Loucy (cell line): ENCODE measurements at regions not wholly inside any gene's neighbourhood (a gene's known extent, or its start where the extent isn't known, plus 50 kb on each side); places are given as distances from the start of the nearest gene placed in this dataset.

Source experiments
- H2AFZ ChIP-seq: fragments of 200-600 bp; sonication (generic); 2 replicates; pipeline ENCODE4 v1.6.0; 2016; ENCODE audit warnings: antibody characterized with exemption, mild to moderate bottlenecking, low read length, moderate library complexity
- H3F3A ChIP-seq: fragments of 200-600 bp; 2 replicates; pipeline ENCODE4 v1.6.0; 2016; ENCODE audit warnings: antibody characterized with exemption, low read depth, mild to moderate bottlenecking
- H3K27me3 ChIP-seq: fragments of 200-600 bp; sonication (generic); 2 replicates; pipeline ENCODE4 v1.6.1; 2014; ENCODE audit warnings: low read length, mild to moderate bottlenecking; ENCODE audit not compliant: insufficient read depth, poor library complexity, severe bottlenecking
- H3K36me3 ChIP-seq: fragments of 200-600 bp; sonication (generic); 2 replicates; pipeline ENCODE4 v1.6.1; 2016; ENCODE audit warnings: low read length; ENCODE audit not compliant: insufficient read depth
- H3K4me1 ChIP-seq: fragments of 200-600 bp; sonication (generic); 2 replicates; pipeline ENCODE4 v1.5.1; 2014; ENCODE audit warnings: low read length, mild to moderate bottlenecking; ENCODE audit not compliant: insufficient read depth, poor library complexity, severe bottlenecking
- H3K4me2 ChIP-seq: fragments of 200-600 bp; sonication (generic); 2 replicates; pipeline ENCODE4 v1.6.0; 2014; ENCODE audit warnings: antibody characterized with exemption, low read length, low read depth, mild to moderate bottlenecking; ENCODE audit not compliant: poor library complexity, severe bottlenecking
- H3K4me3 ChIP-seq: fragments of 200-600 bp; sonication (generic); 2 replicates; pipeline ENCODE4 v1.5.1; 2014; ENCODE audit warnings: low read length, mild to moderate bottlenecking, mixed read lengths; ENCODE audit not compliant: poor library complexity, severe bottlenecking
- H3K79me2 ChIP-seq: fragments of 200-600 bp; sonication (generic); 2 replicates; pipeline ENCODE4 v1.6.1; 2014; ENCODE audit warnings: low read length; ENCODE audit not compliant: insufficient read depth
- H3K9ac ChIP-seq: fragments of 200-600 bp; sonication (generic); 2 replicates; pipeline ENCODE4 v1.6.0; 2014; ENCODE audit warnings: mild to moderate bottlenecking, low read depth, low read length, moderate library complexity; ENCODE audit not compliant: poor library complexity, severe bottlenecking
- H3K9me2 ChIP-seq: fragments of 200-600 bp; sonication (generic); replicated peaks from 2 replicates; pipeline ENCODE4 v1.6.1; 2016; ENCODE audit warnings: low read depth, low read length, mixed read lengths
- H3K9me3 ChIP-seq: fragments of 200-600 bp; sonication (generic); 2 replicates; pipeline ENCODE4 v1.6.1; 2014; ENCODE audit warnings: mild to moderate bottlenecking, antibody characterized with exemption, low read length, low read depth; ENCODE audit not compliant: insufficient read depth
- H4K20me1 ChIP-seq: fragments of 200-600 bp; sonication (generic); 2 replicates; pipeline ENCODE4 v1.6.0; 2014; ENCODE audit warnings: antibody characterized with exemption, low read length, mild to moderate bottlenecking; ENCODE audit not compliant: insufficient read depth, poor library complexity, severe bottlenecking
- CTCF ChIP-seq: fragments of 200-600 bp; sonication (generic); conservative IDR thresholded peaks from 2 replicates; pipeline ENCODE4 v1.5.1; 2014; ENCODE audit warnings: mild to moderate bottlenecking, antibody characterized with exemption, low read length
- EZH2phosphoT487 ChIP-seq: fragments of 200-600 bp; IDR thresholded peaks from 2 replicates; pipeline ENCODE4 v1.6.1; 2018; ENCODE audit warnings: antibody characterized with exemption, mild to moderate bottlenecking, moderate library complexity, borderline replicate concordance

- Histone ChIP-seq H3K36me3 (no peaks in the 10 kb centered on the region), H3K4me2 (no peak overlapping the region), H2AFZ (no peak overlapping the region), H4K20me1 (no peaks in the 10 kb centered on the region), H3K9me2 (no peaks in the 10 kb centered on the region), H3K4me1 (no peaks in the 10 kb centered on the region), H3K9ac (no peak overlapping the region), H3K9me3 (no peaks in the 10 kb centered on the region), H3K79me2 (no peaks in the 10 kb centered on the region), H3F3A (no peaks in the 10 kb centered on the region), H3K4me3 (no peak overlapping the region), H3K27me3 (no peaks in the 10 kb centered on the region)
- TF ChIP-seq EZH2phosphoT487 (no peak), CTCF (peak; percentile 76)
Observed at GRCh38 chr7:33716581-33717477, 188.5 kb upstream of the BMPER start.

- no peak for TF ChIP-seq EZH2phosphoT487
- TF ChIP-seq CTCF: no peak
- Histone ChIP-seq H3K9ac (no peak overlapping the region), H3F3A (no peaks in the 10 kb centered on the region), H3K36me3 (no peaks in the 10 kb centered on the region), H3K27me3 (no peaks in the 10 kb centered on the region), H3K4me2 (no peak overlapping the region), H3K9me2 (no peaks in the 10 kb centered on the region), H4K20me1 (no peaks in the 10 kb centered on the region), H2AFZ (no peak overlapping the region), H3K9me3 (no peaks in the 10 kb centered on the region), H3K4me3 (no peak overlapping the region), H3K79me2 (no peaks in the 10 kb centered on the region), H3K4me1 (no peaks in the 10 kb centered on the region)
Observed at GRCh38 chr7:33719059-33719581, 186.2 kb upstream of the BMPER start.

GRCh38 chr7:33720139-33720538 is 185.2 kb upstream of the BMPER start:
- Histone ChIP-seq H3F3A (no peaks in the 10 kb centered on the region), H3K4me1 (no peaks in the 10 kb centered on the region), H3K4me3 (no peak overlapping the region), H2AFZ (no peak overlapping the region), H3K9ac (no peak overlapping the region), H3K79me2 (no peaks in the 10 kb centered on the region), H3K27me3 (no peaks in the 10 kb centered on the region), H3K9me2 (no peaks in the 10 kb centered on the region), H3K4me2 (no peak overlapping the region), H4K20me1 (no peaks in the 10 kb centered on the region), H3K36me3 (no peaks in the 10 kb centered on the region), H3K9me3 (no peaks in the 10 kb centered on the region)
- no peak for TF ChIP-seq CTCF
- TF ChIP-seq EZH2phosphoT487: no peak
